ENCODE measurements at regions not wholly inside any gene's neighbourhood (a gene's known extent, or its start where the extent isn't known, plus 50 kb on each side); places are given as distances from the start of the nearest gene placed in this dataset.

GRCh38 chr5:167886196-167886595, 405.2 kb upstream of the WWC1 start:
- no peak overlapping the region for H3K4me3 Mint-ChIP-seq
- H3K4me1 Mint-ChIP-seq = peaks cover 35% of the 10 kb centered on the region
- ChIA-PET POLR2A (interaction anchor here (1.2 kb wide), 1 partner anchor 28 kb away, joined by 3 read pairs; no protein-coding TSS in a partner anchor), CTCF (interaction anchor here (1.5 kb wide), 1 partner anchor 161 kb away, joined by 4 read pairs; no protein-coding TSS in a partner anchor)
- H3K9me3 Mint-ChIP-seq = peaks cover 20% of the 10 kb centered on the region
- TF ChIP-seq USF2 (CRISPR knock-in tag; IDR thresholded peaks at IDR 0.05) (no peak), SMAD3 (CRISPR knock-in tag; IDR thresholded peaks at IDR 0.05; ENCODE audit: borderline replicate concordance) (no peak), GTF2I (CRISPR knock-in tag; conservative IDR thresholded peaks at IDR 0.05) (no peak), ZNF219 (CRISPR knock-in tag; IDR thresholded peaks at IDR 0.05; ENCODE audit: borderline replicate concordance) (no peak), FOXP1 (CRISPR knock-in tag; IDR thresholded peaks at IDR 0.05; ENCODE audit: borderline replicate concordance) (no peak), PREB (CRISPR knock-in tag; IDR thresholded peaks at IDR 0.05; ENCODE audit: borderline replicate concordance) (no peak), ZNF532 (CRISPR knock-in tag; IDR thresholded peaks at IDR 0.05; ENCODE audit: borderline replicate concordance) (no peak), USF1 (CRISPR knock-in tag; IDR thresholded peaks at IDR 0.05) (no peak), E2F4 (CRISPR knock-in tag; IDR thresholded peaks at IDR 0.05; ENCODE audit: borderline replicate concordance, low read depth) (no peak), ATF1 (CRISPR knock-in tag; IDR thresholded peaks at IDR 0.05) (no peak), PRRX2 (CRISPR knock-in tag; IDR thresholded peaks at IDR 0.05) (no peak), FOXK1 (CRISPR knock-in tag; IDR thresholded peaks at IDR 0.05) (no peak), HMGXB4 (CRISPR knock-in tag; IDR thresholded peaks at IDR 0.05) (no peak), ZNF671 (CRISPR knock-in tag; IDR thresholded peaks at IDR 0.05) (no peak), NFE2L1 (CRISPR knock-in tag; IDR thresholded peaks at IDR 0.05) (no peak), ZNF396 (CRISPR knock-in tag; IDR thresholded peaks at IDR 0.05; ENCODE audit: borderline replicate concordance) (no peak), ZNF232 (CRISPR knock-in tag; IDR thresholded peaks at IDR 0.05) (no peak)
- no peaks in the 10 kb centered on the region; the same call in 1 of the 2 replicates for H3K27me3 Mint-ChIP-seq (ENCODE audit: low read depth)
- no peak overlapping the region for H3K27ac Mint-ChIP-seq
- H3K36me3 Mint-ChIP-seq = 0 out of 2 replicates have a peak, but pooled peaks cover 4% of the 10 kb centered on the region
- DNase-seq (ENCODE audit: low spot score) = no peak
- no peak for ATAC-seq
